ENCODE measurements at regions not wholly inside any gene's neighbourhood (a gene's known extent, or its start where the extent isn't known, plus 50 kb on each side); places are given as distances from the start of the nearest gene placed in this dataset.
"Not testable (repeated sequence)": the region's sequence is repeated elsewhere in the genome, so short reads cannot be mapped to it uniquely, and the experiment has no call there.

GRCh38 chr7:142469696-142470543 is 212.1 kb upstream of the PRSS58 start:
- DNase-seq (ENCODE audit: low read depth) = no peak
- no peak overlapping the region for H3K4me3 ChIP-seq (ENCODE audit: low read length)
- no peak for TF ChIP-seq CTCF (conservative IDR thresholded peaks at IDR 0.05; ENCODE audit: low read depth, low read length)

GRCh38 chr7:142468871-142469665 is 211.2 kb upstream of the PRSS58 start:
- TF ChIP-seq CTCF (conservative IDR thresholded peaks at IDR 0.05; ENCODE audit: low read depth, low read length) = no peak
- no peak for DNase-seq (ENCODE audit: low read depth)
- no peak overlapping the region for H3K4me3 ChIP-seq (ENCODE audit: low read length)

GRCh38 chr7:142467056-142467655 is 209.3 kb upstream of the PRSS58 start:
- H3K4me3 ChIP-seq (ENCODE audit: low read length); DNase-seq (ENCODE audit: low read depth): not testable (repeated sequence)

- H3K4me3 ChIP-seq (ENCODE audit: low read length) = no peak overlapping the region
- no peak for DNase-seq (ENCODE audit: low read depth)
- no peak for TF ChIP-seq CTCF (conservative IDR thresholded peaks at IDR 0.05; ENCODE audit: low read depth, low read length)
These were observed 205.6 kb upstream of the PRSS58 start for GRCh38 chr7:142463401-142463850.

GRCh38 chr7:142461437-142461836 is 203.6 kb upstream of the PRSS58 start:
- TF ChIP-seq CTCF (conservative IDR thresholded peaks at IDR 0.05; ENCODE audit: low read depth, low read length) = no peak
- no peak overlapping the region for H3K4me3 ChIP-seq (ENCODE audit: low read length)
- DNase-seq (ENCODE audit: low read depth) = no peak

GRCh38 chr7:142460402-142461117 is 202.7 kb upstream of the PRSS58 start:
- H3K4me3 ChIP-seq (ENCODE audit: low read length) = no peak overlapping the region
- DNase-seq (ENCODE audit: low read depth) = no peak
- no peak for TF ChIP-seq CTCF (conservative IDR thresholded peaks at IDR 0.05; ENCODE audit: low read depth, low read length)

- H3K4me3 ChIP-seq (ENCODE audit: low read length) = no peak overlapping the region
- peak; percentile 80 for TF ChIP-seq CTCF (conservative IDR thresholded peaks at IDR 0.05; ENCODE audit: low read depth, low read length)
- no peak for DNase-seq (ENCODE audit: low read depth)
These were observed 201.7 kb upstream of the PRSS58 start for GRCh38 chr7:142459551-142459963.
